Activated CD4-positive, alpha-beta memory T cell treated with anti-CD3 and anti-CD28 coated beads for 36 hours (primary cell): ENCODE measurements at regions not wholly inside any gene's neighbourhood (a gene's known extent, or its start where the extent isn't known, plus 50 kb on each side); places are given as distances from the start of the nearest gene placed in this dataset.

ENCODE experiments used
- CTCF ChIA-PET: fragments of 350-600 bp; sonication (Branson Sonifier 250); formaldehyde crosslinking; loops from one replicate; lab custom pipeline; 2021; ENCODE audit warnings: antibody characterized with exemption, inconsistent platforms; lab: Charles Lee
- POLR2A ChIA-PET: fragments of 350-600 bp; sonication (Branson Sonifier 250); formaldehyde crosslinking; loops from one replicate; lab custom pipeline; 2021; ENCODE audit warnings: antibody characterized with exemption; lab: Charles Lee
- DNase-seq: peaks from one replicate; pipeline ENCODE4 v3.0.0-alpha.2; 2020
- H3K27ac Mint-ChIP-seq: one replicate; pipeline ENCODE4 v1.8.0; 2021; ENCODE audit warnings: mixed read lengths
- H3K27me3 Mint-ChIP-seq: one replicate; pipeline ENCODE4 v1.8.0; 2021; ENCODE audit warnings: mixed read lengths
- H3K36me3 Mint-ChIP-seq: one replicate; pipeline ENCODE4 v1.8.0; 2021; ENCODE audit warnings: mixed read lengths
- H3K4me1 Mint-ChIP-seq: one replicate; pipeline ENCODE4 v1.8.0; 2021; ENCODE audit warnings: low read depth, mixed read lengths
- H3K4me3 Mint-ChIP-seq: one replicate; pipeline ENCODE4 v1.8.0; 2021; ENCODE audit warnings: mild to moderate bottlenecking, mixed read lengths
- H3K9me3 Mint-ChIP-seq: one replicate; pipeline ENCODE4 v1.8.0; 2021; ENCODE audit warnings: mixed read lengths
- intact Hi-C: fragments of 100-400 bp; cut with micrococcal nuclease; formaldehyde crosslinking; loops from one replicate; pipeline ENCODE4 v1.15.1; 2023

- POLR2A ChIA-PET = no interaction called here
- DNase-seq = no peak
- intact Hi-C loops = no loop called here
- no peak overlapping the region for H3K27ac Mint-ChIP-seq
- H3K4me3 Mint-ChIP-seq = no peak overlapping the region
- CTCF ChIA-PET = no interaction called here
- no peaks in the 10 kb centered on the region for H3K4me1 Mint-ChIP-seq
- H3K9me3 Mint-ChIP-seq = peaks cover 12% of the 10 kb centered on the region
- H3K36me3 Mint-ChIP-seq = no peaks in the 10 kb centered on the region
- no peaks in the 10 kb centered on the region for H3K27me3 Mint-ChIP-seq
Observed at GRCh38 chr11:81373986-81374385, 1359.7 kb downstream of the FAM181B start.

- ChIA-PET POLR2A (no interaction called here), CTCF (interaction anchor here (0.7 kb wide), 2 partner anchors 128 to 297 kb away, joined by 3 to 6 read pairs; no protein-coding TSS in a partner anchor)
- Mint-ChIP-seq H3K27ac (no peak overlapping the region), H3K4me1 (no peaks in the 10 kb centered on the region), H3K9me3 (peaks cover 10% of the 10 kb centered on the region), H3K4me3 (no peak overlapping the region), H3K36me3 (no peaks in the 10 kb centered on the region), H3K27me3 (no peaks in the 10 kb centered on the region)
- intact Hi-C loops = no loop called here
- no peak for DNase-seq
Observed at GRCh38 chr11:81368192-81368591, 1365.5 kb downstream of the FAM181B start.

- CTCF ChIA-PET = no interaction called here
- Mint-ChIP-seq H3K9me3 (peaks cover 7% of the 10 kb centered on the region), H3K4me1 (no peaks in the 10 kb centered on the region), H3K4me3 (no peak overlapping the region), H3K27ac (no peak overlapping the region), H3K27me3 (no peaks in the 10 kb centered on the region), H3K36me3 (no peaks in the 10 kb centered on the region)
- POLR2A ChIA-PET = no interaction called here
- intact Hi-C loops = no loop called here
- DNase-seq = no peak
Observed at GRCh38 chr11:81365496-81365895, 1368.2 kb downstream of the FAM181B start.

GRCh38 chr11:81359476-81359875 lies 1374.2 kb downstream of the FAM181B start:
- CTCF ChIA-PET = no interaction called here
- H3K4me1 Mint-ChIP-seq = no peaks in the 10 kb centered on the region
- peaks cover 18% of the 10 kb centered on the region for H3K9me3 Mint-ChIP-seq
- H3K27ac Mint-ChIP-seq = no peak overlapping the region
- no peak for DNase-seq
- H3K36me3 Mint-ChIP-seq = no peaks in the 10 kb centered on the region
- no peaks in the 10 kb centered on the region for H3K27me3 Mint-ChIP-seq
- POLR2A ChIA-PET = no interaction called here
- H3K4me3 Mint-ChIP-seq = no peak overlapping the region
- intact Hi-C loops = no loop called here

GRCh38 chr11:81345609-81346008 lies 1388.1 kb downstream of the FAM181B start:
- POLR2A ChIA-PET = no interaction called here
- no peak overlapping the region for H3K4me3 Mint-ChIP-seq
- CTCF ChIA-PET = no interaction called here
- intact Hi-C loops = no loop called here
- no peaks in the 10 kb centered on the region for H3K27me3 Mint-ChIP-seq
- no peak for DNase-seq
- peaks cover 3% of the 10 kb centered on the region for H3K9me3 Mint-ChIP-seq
- H3K36me3 Mint-ChIP-seq = no peaks in the 10 kb centered on the region
- H3K4me1 Mint-ChIP-seq = no peaks in the 10 kb centered on the region
- no peak overlapping the region for H3K27ac Mint-ChIP-seq

GRCh38 chr11:81342966-81343365 lies 1390.7 kb downstream of the FAM181B start:
- POLR2A ChIA-PET = no interaction called here
- CTCF ChIA-PET = no interaction called here
- no peak for DNase-seq
- Mint-ChIP-seq H3K36me3 (no peaks in the 10 kb centered on the region), H3K4me3 (no peak overlapping the region), H3K4me1 (no peaks in the 10 kb centered on the region), H3K9me3 (peaks cover 3% of the 10 kb centered on the region), H3K27me3 (no peaks in the 10 kb centered on the region), H3K27ac (no peak overlapping the region)
- intact Hi-C loops = no loop called here

- intact Hi-C loops = no loop called here
- Mint-ChIP-seq H3K36me3 (no peaks in the 10 kb centered on the region), H3K4me3 (no peak overlapping the region), H3K9me3 (no peaks in the 10 kb centered on the region), H3K4me1 (no peaks in the 10 kb centered on the region), H3K27ac (no peak overlapping the region), H3K27me3 (no peaks in the 10 kb centered on the region)
- POLR2A ChIA-PET = no interaction called here
- CTCF ChIA-PET = no interaction called here
- no peak for DNase-seq
Observed at GRCh38 chr11:81340225-81340624, 1393.4 kb downstream of the FAM181B start.

GRCh38 chr11:81339521-81339920 lies 1394.1 kb downstream of the FAM181B start:
- no peaks in the 10 kb centered on the region for H3K36me3 Mint-ChIP-seq
- no peaks in the 10 kb centered on the region for H3K9me3 Mint-ChIP-seq
- H3K27me3 Mint-ChIP-seq = no peaks in the 10 kb centered on the region
- H3K27ac Mint-ChIP-seq = no peak overlapping the region
- ChIA-PET CTCF (no interaction called here), POLR2A (no interaction called here)
- H3K4me1 Mint-ChIP-seq = no peaks in the 10 kb centered on the region
- no peak overlapping the region for H3K4me3 Mint-ChIP-seq
- intact Hi-C loops = no loop called here
- no peak for DNase-seq

GRCh38 chr11:81337756-81338155 lies 1395.9 kb downstream of the FAM181B start:
- CTCF ChIA-PET = no interaction called here
- Mint-ChIP-seq H3K27me3 (no peaks in the 10 kb centered on the region), H3K36me3 (no peaks in the 10 kb centered on the region), H3K4me1 (no peaks in the 10 kb centered on the region), H3K4me3 (no peak overlapping the region), H3K27ac (no peak overlapping the region), H3K9me3 (no peaks in the 10 kb centered on the region)
- DNase-seq = no peak
- POLR2A ChIA-PET = no interaction called here
- intact Hi-C loops = no loop called here

GRCh38 chr11:81332276-81332675 lies 1401.4 kb downstream of the FAM181B start:
- no peak overlapping the region for H3K27ac Mint-ChIP-seq

GRCh38 chr11:81331611-81332235 lies 1401.9 kb downstream of the FAM181B start:
- Mint-ChIP-seq H3K9me3 (no peaks in the 10 kb centered on the region), H3K4me3 (no peak overlapping the region), H3K4me1 (no peaks in the 10 kb centered on the region), H3K36me3 (no peaks in the 10 kb centered on the region), H3K27ac (no peak overlapping the region), H3K27me3 (no peaks in the 10 kb centered on the region)
- intact Hi-C loops = no loop called here
- ChIA-PET CTCF (no interaction called here), POLR2A (no interaction called here)
- no peak for DNase-seq

More at GRCh38 chr11:81332276-81332675, 1401.4 kb downstream of the FAM181B start:
- ChIA-PET CTCF (no interaction called here), POLR2A (no interaction called here)
- Mint-ChIP-seq H3K4me3 (no peak overlapping the region), H3K9me3 (no peaks in the 10 kb centered on the region), H3K4me1 (no peaks in the 10 kb centered on the region), H3K36me3 (no peaks in the 10 kb centered on the region), H3K27me3 (no peaks in the 10 kb centered on the region)
- no peak for DNase-seq
- intact Hi-C loops = no loop called here

- H3K27ac Mint-ChIP-seq = no peak overlapping the region
- no peak for DNase-seq
- H3K27me3 Mint-ChIP-seq = no peaks in the 10 kb centered on the region
- intact Hi-C loops = no loop called here
- POLR2A ChIA-PET = no interaction called here
- no peaks in the 10 kb centered on the region for H3K9me3 Mint-ChIP-seq
- CTCF ChIA-PET = no interaction called here
- H3K4me3 Mint-ChIP-seq = no peak overlapping the region
- no peaks in the 10 kb centered on the region for H3K36me3 Mint-ChIP-seq
- H3K4me1 Mint-ChIP-seq = no peaks in the 10 kb centered on the region
Observed at GRCh38 chr11:81331088-81331487, 1402.6 kb downstream of the FAM181B start.

- H3K9me3 Mint-ChIP-seq = peaks cover 14% of the 10 kb centered on the region
- H3K27ac Mint-ChIP-seq = no peak overlapping the region
- POLR2A ChIA-PET = no interaction called here
- CTCF ChIA-PET = no interaction called here
- no peaks in the 10 kb centered on the region for H3K4me1 Mint-ChIP-seq
- DNase-seq = no peak
- no peak overlapping the region for H3K4me3 Mint-ChIP-seq
- no peaks in the 10 kb centered on the region for H3K36me3 Mint-ChIP-seq
- H3K27me3 Mint-ChIP-seq = no peaks in the 10 kb centered on the region
- intact Hi-C loops = no loop called here
Observed at GRCh38 chr11:81303038-81303664, 1430.5 kb downstream of the FAM181B start.
